ENCODE measurements at regions not wholly inside any gene's neighbourhood (a gene's known extent, or its start where the extent isn't known, plus 50 kb on each side); places are given as distances from the start of the nearest gene placed in this dataset.

GRCh38 chr10:4546500-4546899 is 279.5 kb upstream of the AKR1E2 start:
- TF ChIP-seq CTCF (IDR thresholded peaks at IDR 0.05), result no peak
- no peak for TF ChIP-seq POLR2A (IDR thresholded peaks at IDR 0.05)
- no peak for TF ChIP-seq POLR2AphosphoS5 (IDR thresholded peaks at IDR 0.05)

Data from sigmoid colon (tissue), 4 donors.